Activated T-cell treated with anti-CD3 and anti-CD28 coated beads, Interleukin-2, amount 50 U/mL, for 4 hours (primary cell): ENCODE measurements at regions not wholly inside any gene's neighbourhood (a gene's known extent, or its start where the extent isn't known, plus 50 kb on each side); places are given as distances from the start of the nearest gene placed in this dataset.

Experiments used
- ATAC-seq, 2 donors: fragments of 200-7000 bp; cut with Tn5 transposase; one replicate each; pipeline ENCODE4 v1.10.0; 2021
- DNase-seq: peaks from one replicate; pipeline ENCODE4 v3.0.0-alpha.2; 2020
- H3K27me3 Mint-ChIP-seq: one replicate; pipeline ENCODE4 v1.8.0; 2021; ENCODE audit warnings: low read depth, mixed read lengths
- H3K36me3 Mint-ChIP-seq: one replicate; pipeline ENCODE4 v1.8.0; 2022; ENCODE audit warnings: mixed read lengths; ENCODE audit not compliant: insufficient read depth
- H3K4me1 Mint-ChIP-seq: one replicate; pipeline ENCODE4 v1.8.0; 2021; ENCODE audit warnings: low read depth, mixed read lengths
- H3K4me3 Mint-ChIP-seq: one replicate; pipeline ENCODE4 v1.8.0; 2021; ENCODE audit warnings: mild to moderate bottlenecking, moderate library complexity, mixed read lengths
- H3K9me3 Mint-ChIP-seq: one replicate; pipeline ENCODE4 v1.8.0; 2021; ENCODE audit warnings: mixed read lengths

- no peaks in the 10 kb centered on the region for H3K27me3 Mint-ChIP-seq
- peaks cover 17% of the 10 kb centered on the region for H3K9me3 Mint-ChIP-seq
- no peaks in the 10 kb centered on the region for H3K36me3 Mint-ChIP-seq
- H3K4me3 Mint-ChIP-seq = no peak overlapping the region
- H3K4me1 Mint-ChIP-seq = no peaks in the 10 kb centered on the region
- DNase-seq = no peak
- ATAC-seq = no peak
These were observed 912.6 kb upstream of the SOX9 start for GRCh38 chr17:71208111-71208704.

GRCh38 chr17:71213936-71214335 is 906.9 kb upstream of the SOX9 start:
- Mint-ChIP-seq H3K4me1 (no peaks in the 10 kb centered on the region), H3K27me3 (no peaks in the 10 kb centered on the region), H3K36me3 (no peaks in the 10 kb centered on the region), H3K4me3 (no peak overlapping the region), H3K9me3 (peaks cover 27% of the 10 kb centered on the region)
- ATAC-seq (no peak), DNase-seq (no peak)

- H3K4me1 Mint-ChIP-seq = no peaks in the 10 kb centered on the region
- H3K4me3 Mint-ChIP-seq = no peak overlapping the region
- DNase-seq (no peak), ATAC-seq (no peak)
- no peaks in the 10 kb centered on the region for H3K27me3 Mint-ChIP-seq
- H3K36me3 Mint-ChIP-seq = no peaks in the 10 kb centered on the region
- peaks cover 18% of the 10 kb centered on the region for H3K9me3 Mint-ChIP-seq
These were observed 903.1 kb upstream of the SOX9 start for GRCh38 chr17:71217769-71218168.

DNA sequence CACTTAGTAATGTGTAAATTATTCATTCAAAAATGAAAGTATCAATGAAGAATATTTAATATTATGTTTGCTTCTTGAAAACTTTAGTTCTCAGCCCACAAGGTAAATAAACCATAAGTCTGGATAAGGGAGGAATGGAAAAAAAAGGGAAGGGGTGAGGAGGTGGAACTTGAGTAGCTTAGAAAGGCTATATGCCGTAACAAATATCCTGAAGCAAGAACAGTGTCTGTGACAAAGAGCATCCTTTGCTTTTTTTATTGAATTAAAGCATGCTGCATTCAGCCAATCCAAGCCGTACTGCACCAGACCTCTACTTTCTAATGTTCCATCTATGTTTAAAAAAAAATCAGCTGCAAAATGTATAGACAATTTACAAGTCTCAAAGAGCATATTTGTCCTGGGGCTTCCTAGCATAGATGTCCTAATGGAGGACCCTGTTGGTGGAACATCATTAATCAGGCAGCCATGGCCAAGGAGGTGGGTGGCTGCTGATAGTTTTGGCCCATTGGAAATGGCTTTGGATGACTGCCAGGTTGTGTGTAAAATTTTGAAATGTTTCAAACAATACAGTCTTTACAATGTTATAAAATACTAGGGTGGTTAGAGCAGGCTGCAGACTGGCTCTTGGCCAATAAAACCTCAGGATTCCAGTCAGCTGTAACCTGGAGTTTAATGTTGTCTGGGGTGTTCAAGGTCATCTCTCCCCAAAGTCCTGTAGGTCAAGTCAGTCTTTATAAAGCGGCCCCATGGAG is 895.8 kb upstream of the SOX9 start:
- Mint-ChIP-seq H3K4me1 (no peaks in the 10 kb centered on the region), H3K4me3 (no peak overlapping the region), H3K36me3 (no peaks in the 10 kb centered on the region), H3K27me3 (no peaks in the 10 kb centered on the region), H3K9me3 (no peaks in the 10 kb centered on the region)
- DNase-seq = no peak
- no peak for ATAC-seq

GRCh38 chr17:71227841-71228240 is 893.0 kb upstream of the SOX9 start:
- Mint-ChIP-seq H3K4me3 (no peak overlapping the region), H3K9me3 (no peaks in the 10 kb centered on the region), H3K4me1 (no peaks in the 10 kb centered on the region), H3K27me3 (no peaks in the 10 kb centered on the region), H3K36me3 (no peaks in the 10 kb centered on the region)
- ATAC-seq = no peak
- DNase-seq = no peak

GRCh38 chr17:71229070-71229469 is 891.8 kb upstream of the SOX9 start:
- no peaks in the 10 kb centered on the region for H3K36me3 Mint-ChIP-seq
- no peak overlapping the region for H3K4me3 Mint-ChIP-seq
- no peaks in the 10 kb centered on the region for H3K4me1 Mint-ChIP-seq
- ATAC-seq = no peak
- H3K27me3 Mint-ChIP-seq = no peaks in the 10 kb centered on the region
- DNase-seq = no peak
- peaks cover under 1% of the 10 kb centered on the region for H3K9me3 Mint-ChIP-seq

DNA sequence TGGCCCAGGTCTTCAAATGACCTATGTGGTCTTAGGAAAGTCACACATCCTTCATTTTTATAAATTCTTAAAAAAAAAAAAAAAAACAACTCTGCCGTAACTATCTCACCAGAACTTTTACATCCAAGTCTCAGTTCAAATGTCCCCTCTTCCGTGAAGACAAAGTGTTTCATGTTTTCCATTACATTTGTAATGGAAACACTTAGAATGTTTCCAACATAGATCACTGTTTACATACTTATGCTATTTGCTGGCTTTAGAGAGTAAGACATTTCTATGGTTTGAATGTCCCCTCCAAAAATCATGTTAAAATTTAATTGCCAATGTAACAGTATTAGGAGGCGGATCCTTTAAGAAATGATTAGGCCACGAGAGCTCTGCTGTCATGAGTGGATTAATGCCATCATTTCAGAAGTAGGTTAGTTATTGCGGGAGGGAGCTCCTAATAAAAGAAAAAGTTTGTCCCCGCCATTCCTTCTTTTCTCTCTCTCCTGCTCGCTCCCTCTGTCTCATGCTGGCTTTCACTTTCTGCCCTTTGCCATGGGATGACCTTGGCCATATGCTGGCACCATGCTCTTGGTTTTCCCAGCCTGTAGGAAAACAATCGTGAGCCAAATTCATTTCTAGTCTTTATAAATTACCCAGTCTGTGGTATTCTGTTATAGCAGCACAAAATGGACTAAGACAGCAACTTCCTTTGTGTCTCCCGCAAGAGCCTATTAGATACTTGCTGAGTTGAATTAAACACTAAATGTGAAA is 887.8 kb upstream of the SOX9 start:
- H3K9me3 Mint-ChIP-seq = peaks cover 8% of the 10 kb centered on the region
- ATAC-seq = no peak
- H3K27me3 Mint-ChIP-seq = no peaks in the 10 kb centered on the region
- no peak for DNase-seq
- no peaks in the 10 kb centered on the region for H3K36me3 Mint-ChIP-seq
- no peaks in the 10 kb centered on the region for H3K4me1 Mint-ChIP-seq
- H3K4me3 Mint-ChIP-seq = no peak overlapping the region

DNA sequence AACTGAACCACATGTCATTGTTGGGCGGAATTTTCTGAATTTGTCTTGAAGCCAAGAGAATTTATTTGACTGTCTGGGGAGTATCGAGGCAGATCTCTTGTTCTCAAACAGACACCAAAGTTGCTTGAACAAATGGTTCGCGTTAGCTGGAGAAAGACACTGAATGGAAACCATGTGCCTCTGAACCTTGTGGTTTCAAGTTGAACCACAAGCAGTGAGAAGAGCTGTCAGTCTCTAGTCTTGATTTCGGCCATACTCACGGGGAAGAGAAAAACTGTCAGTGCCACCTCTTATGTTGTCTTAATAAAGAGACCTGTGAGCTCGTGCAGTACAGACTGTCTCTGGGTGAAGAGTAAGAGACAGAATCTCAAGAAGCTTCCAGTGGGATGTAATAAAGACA is 886.5 kb upstream of the SOX9 start:
- DNase-seq (no peak), ATAC-seq (no peak)
- Mint-ChIP-seq H3K27me3 (no peaks in the 10 kb centered on the region), H3K4me1 (no peaks in the 10 kb centered on the region), H3K4me3 (no peak overlapping the region), H3K9me3 (peaks cover 8% of the 10 kb centered on the region), H3K36me3 (no peaks in the 10 kb centered on the region)

- Mint-ChIP-seq H3K36me3 (no peaks in the 10 kb centered on the region), H3K9me3 (peaks cover 8% of the 10 kb centered on the region), H3K4me1 (no peaks in the 10 kb centered on the region), H3K27me3 (no peaks in the 10 kb centered on the region), H3K4me3 (no peak overlapping the region)
- DNase-seq (no peak), ATAC-seq (no peak)
These were observed 882.8 kb upstream of the SOX9 start for GRCh38 chr17:71237903-71238538.

GRCh38 chr17:71247441-71248015 is 873.3 kb upstream of the SOX9 start:
- Mint-ChIP-seq H3K9me3 (peaks cover 13% of the 10 kb centered on the region), H3K27me3 (no peaks in the 10 kb centered on the region), H3K36me3 (no peaks in the 10 kb centered on the region), H3K4me3 (no peak overlapping the region), H3K4me1 (no peaks in the 10 kb centered on the region)
- no peak for DNase-seq
- no peak for ATAC-seq

DNA sequence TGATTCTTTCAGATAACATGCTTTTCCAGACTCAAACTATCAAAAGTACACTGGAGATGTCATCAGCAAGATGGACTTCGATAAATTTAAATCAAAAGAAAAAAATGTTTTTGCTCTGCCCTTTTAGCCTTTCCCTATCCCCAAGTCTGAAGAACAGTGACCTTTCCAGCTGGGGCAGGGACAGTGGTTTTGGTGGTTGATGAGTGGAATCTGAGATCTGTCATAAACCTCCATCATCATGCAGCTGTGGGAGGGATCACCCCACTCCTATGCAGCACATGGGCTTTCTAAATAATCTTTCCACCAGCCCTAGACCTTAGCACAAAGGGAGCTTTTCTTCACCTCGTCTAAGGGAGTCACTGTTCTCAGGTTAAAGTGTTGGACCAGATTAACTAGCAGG is 869.5 kb upstream of the SOX9 start:
- Mint-ChIP-seq H3K4me1 (no peaks in the 10 kb centered on the region), H3K36me3 (no peaks in the 10 kb centered on the region)
- ATAC-seq = no peak

GRCh38 chr17:71251951-71252350 is 868.9 kb upstream of the SOX9 start:
- Mint-ChIP-seq H3K9me3 (peaks cover 13% of the 10 kb centered on the region), H3K27me3 (no peaks in the 10 kb centered on the region), H3K4me3 (no peak overlapping the region), H3K4me1 (no peaks in the 10 kb centered on the region), H3K36me3 (no peaks in the 10 kb centered on the region)
- DNase-seq (no peak), ATAC-seq (no peak)

More for the DNA sequence above, 869.5 kb upstream of the SOX9 start:
- peaks cover 13% of the 10 kb centered on the region for H3K9me3 Mint-ChIP-seq
- no peaks in the 10 kb centered on the region for H3K27me3 Mint-ChIP-seq
- H3K4me3 Mint-ChIP-seq = no peak overlapping the region
- no peak for DNase-seq

GRCh38 chr17:71252436-71252835 is 868.4 kb upstream of the SOX9 start:
- ATAC-seq = no peak
- Mint-ChIP-seq H3K9me3 (peaks cover 11% of the 10 kb centered on the region), H3K4me3 (no peak overlapping the region), H3K4me1 (no peaks in the 10 kb centered on the region), H3K36me3 (no peaks in the 10 kb centered on the region), H3K27me3 (no peaks in the 10 kb centered on the region)
- no peak for DNase-seq

- Mint-ChIP-seq H3K9me3 (no peaks in the 10 kb centered on the region), H3K27me3 (no peaks in the 10 kb centered on the region), H3K4me1 (no peaks in the 10 kb centered on the region), H3K36me3 (no peaks in the 10 kb centered on the region), H3K4me3 (no peak overlapping the region)
- no peak for ATAC-seq
- no peak for DNase-seq
These were observed 863.7 kb upstream of the SOX9 start for GRCh38 chr17:71257096-71257495.
